HEK293T (cell line): ENCODE measurements at regions not wholly inside any gene's neighbourhood (a gene's known extent, or its start where the extent isn't known, plus 50 kb on each side); places are given as distances from the start of the nearest gene placed in this dataset.

Experiments
- FOXA1 ChIP-seq: fragments of 450-650 bp; IDR thresholded peaks from 2 replicates; pipeline ENCODE4 v1.6.1; 2016; ENCODE audit warnings: mild to moderate bottlenecking
- FOXK2 ChIP-seq: fragments of 450-650 bp; IDR thresholded peaks from 2 replicates; pipeline ENCODE4 v1.6.1; 2016; ENCODE audit warnings: mild to moderate bottlenecking
- HDGF ChIP-seq: fragments of 450-650 bp; IDR thresholded peaks from 2 replicates; pipeline ENCODE4 v1.6.1; 2017; ENCODE audit warnings: antibody characterized with exemption, borderline replicate concordance
- TF ChIP-seq, protein P1 (sequence below): fragments of 450-650 bp; IDR thresholded peaks from 2 replicates; pipeline ENCODE4 v1.6.1; 2016

GRCh38 chr22:22818202-22818538, 69.4 kb upstream of the IGLL5 start:
- TF ChIP-seq HDGF (no peak), FOXA1 (no peak), FOXK2 (no peak)
- TF ChIP-seq, protein P1, sequence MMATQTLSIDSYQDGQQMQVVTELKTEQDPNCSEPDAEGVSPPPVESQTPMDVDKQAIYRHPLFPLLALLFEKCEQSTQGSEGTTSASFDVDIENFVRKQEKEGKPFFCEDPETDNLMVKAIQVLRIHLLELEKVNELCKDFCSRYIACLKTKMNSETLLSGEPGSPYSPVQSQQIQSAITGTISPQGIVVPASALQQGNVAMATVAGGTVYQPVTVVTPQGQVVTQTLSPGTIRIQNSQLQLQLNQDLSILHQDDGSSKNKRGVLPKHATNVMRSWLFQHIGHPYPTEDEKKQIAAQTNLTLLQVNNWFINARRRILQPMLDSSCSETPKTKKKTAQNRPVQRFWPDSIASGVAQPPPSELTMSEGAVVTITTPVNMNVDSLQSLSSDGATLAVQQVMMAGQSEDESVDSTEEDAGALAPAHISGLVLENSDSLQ = no peak
